IPS-NIHi7 (cell line): ENCODE measurements at regions not wholly inside any gene's neighbourhood (a gene's known extent, or its start where the extent isn't known, plus 50 kb on each side); places are given as distances from the start of the nearest gene placed in this dataset.

Source experiments
- DNase-seq: peaks from one replicate; pipeline ENCODE4 v3.0.0; 2012; ENCODE audit warnings: mixed read lengths; ENCODE audit errors: extremely low spot score

DNA sequence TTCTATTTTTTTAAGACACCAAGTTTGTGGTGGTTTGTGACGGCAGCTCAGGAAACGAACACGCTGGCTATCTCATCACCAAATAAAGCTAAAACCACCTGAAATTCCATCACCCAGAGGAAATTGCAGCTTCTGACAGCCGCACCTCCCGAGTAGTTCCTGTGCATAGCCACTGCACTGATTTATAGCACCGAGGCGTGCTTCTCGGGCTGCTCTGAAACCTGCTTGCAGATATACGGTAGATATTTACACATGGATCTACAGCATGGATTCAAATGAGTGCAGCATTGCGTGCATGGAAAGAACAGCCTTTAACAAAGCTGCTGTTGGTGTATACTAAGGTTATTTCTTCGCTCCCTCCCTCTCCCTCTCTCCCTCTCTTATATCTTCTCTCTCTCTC, 153.8 kb downstream of the PHF2 start:
- no peak for DNase-seq
